Ascending aorta (tissue), 2 donors: ENCODE measurements at regions not wholly inside any gene's neighbourhood (a gene's known extent, or its start where the extent isn't known, plus 50 kb on each side); places are given as distances from the start of the nearest gene placed in this dataset.

Experiments used
- DNase-seq, 2 donors: peaks; one replicate each; pipeline ENCODE4 v3.0.0-alpha.2; 2019; ENCODE audit warnings: low spot score in 2 of 2
- H3K27ac ChIP-seq, 2 donors: fragments of 200-600 bp; sonication (generic); one replicate each; pipeline ENCODE4 v1.5.1; 2016 to 2017; ENCODE audit warnings: mild to moderate bottlenecking in 1 of 2
- H3K27me3 ChIP-seq: fragments of 200-600 bp; sonication (generic); one replicate; pipeline ENCODE4 v1.5.1; 2017
- H3K36me3 ChIP-seq, 2 donors: fragments of 200-600 bp; sonication (generic); one replicate each; pipeline ENCODE4 v1.5.1; 2016
- H3K4me1 ChIP-seq, 2 donors: fragments of 200-600 bp; sonication (generic); one replicate each; pipeline ENCODE4 v1.5.1; 2016 to 2017; ENCODE audit warnings: mild to moderate bottlenecking in 1 of 2
- H3K4me3 ChIP-seq, 2 donors: fragments of 200-600 bp; sonication (generic); one replicate each; pipeline ENCODE4 v1.5.1; 2016 to 2017; ENCODE audit warnings: mild to moderate bottlenecking in 1 of 2
- H3K9me3 ChIP-seq, 2 donors: fragments of 200-600 bp; sonication (generic); one replicate each; pipeline ENCODE4 v1.5.1; 2016
- intact Hi-C: fragments of 100-400 bp; cut with DNase I; formaldehyde crosslinking; loops from one replicate; pipeline ENCODE4 v1.15.1; 2023
- TF ChIP-seq, protein P1 (sequence below), 3 experiments: fragments of 200-600 bp in 2 of 3; fragments of 450-650 bp in 1 of 3; sonication (generic) in 2 of 3; IDR thresholded peaks; one replicate each; pipeline ENCODE4 v1.5.1; 2016 to 2019; ENCODE audit warnings: antibody characterized with exemption in 3 of 3, mild to moderate bottlenecking in 1 of 3, moderate library complexity in 1 of 3

- H3K36me3 ChIP-seq = no peaks in the 10 kb centered on the region
- H3K4me3 ChIP-seq = no peak overlapping the region
- no peak for DNase-seq
- no peaks in the 10 kb centered on the region for H3K27me3 ChIP-seq
- intact Hi-C loops = loop anchor here (1.0 kb wide), 1 partner anchor 318 kb away; no protein-coding TSS in a partner anchor
- no peaks in the 10 kb centered on the region for H3K9me3 ChIP-seq
- H3K4me1 ChIP-seq = no peaks in the 10 kb centered on the region
- TF ChIP-seq, protein P1, sequence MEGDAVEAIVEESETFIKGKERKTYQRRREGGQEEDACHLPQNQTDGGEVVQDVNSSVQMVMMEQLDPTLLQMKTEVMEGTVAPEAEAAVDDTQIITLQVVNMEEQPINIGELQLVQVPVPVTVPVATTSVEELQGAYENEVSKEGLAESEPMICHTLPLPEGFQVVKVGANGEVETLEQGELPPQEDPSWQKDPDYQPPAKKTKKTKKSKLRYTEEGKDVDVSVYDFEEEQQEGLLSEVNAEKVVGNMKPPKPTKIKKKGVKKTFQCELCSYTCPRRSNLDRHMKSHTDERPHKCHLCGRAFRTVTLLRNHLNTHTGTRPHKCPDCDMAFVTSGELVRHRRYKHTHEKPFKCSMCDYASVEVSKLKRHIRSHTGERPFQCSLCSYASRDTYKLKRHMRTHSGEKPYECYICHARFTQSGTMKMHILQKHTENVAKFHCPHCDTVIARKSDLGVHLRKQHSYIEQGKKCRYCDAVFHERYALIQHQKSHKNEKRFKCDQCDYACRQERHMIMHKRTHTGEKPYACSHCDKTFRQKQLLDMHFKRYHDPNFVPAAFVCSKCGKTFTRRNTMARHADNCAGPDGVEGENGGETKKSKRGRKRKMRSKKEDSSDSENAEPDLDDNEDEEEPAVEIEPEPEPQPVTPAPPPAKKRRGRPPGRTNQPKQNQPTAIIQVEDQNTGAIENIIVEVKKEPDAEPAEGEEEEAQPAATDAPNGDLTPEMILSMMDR (IDR thresholded peaks at IDR 0.05) = peak in 2 of 3 experiments; percentile 33 to 47
- no peak overlapping the region for H3K27ac ChIP-seq
These were observed 76.0 kb upstream of the LSM14A start for GRCh38 chr19:34096020-34096915.

DNA sequence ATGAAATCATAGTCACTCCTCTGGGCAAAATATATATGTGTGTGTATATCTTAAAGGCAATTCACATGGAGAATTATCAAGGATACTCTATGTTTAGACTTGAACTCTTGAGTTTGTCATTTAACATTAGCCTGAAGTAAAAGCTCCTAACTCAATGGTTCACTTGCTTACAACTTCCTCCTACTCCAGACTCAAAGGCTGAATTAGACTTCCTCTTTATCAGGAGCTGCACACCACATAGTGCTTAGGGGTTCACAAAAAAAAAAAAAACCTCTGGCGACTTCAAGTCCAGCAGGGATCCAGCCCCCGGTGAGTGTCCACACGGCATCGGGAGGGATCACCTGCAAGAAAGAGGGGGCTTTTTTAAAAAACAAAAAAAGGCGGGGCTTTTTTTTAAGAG lies 68.2 kb upstream of the LSM14A start:
- H3K36me3 ChIP-seq = no peaks in the 10 kb centered on the region
- intact Hi-C loops = no loop called here
- H3K9me3 ChIP-seq = no peaks in the 10 kb centered on the region
- no peak overlapping the region for H3K4me3 ChIP-seq
- TF ChIP-seq, protein P1 (IDR thresholded peaks at IDR 0.05) = no peak
- no peak overlapping the region for H3K27ac ChIP-seq
- no peaks in the 10 kb centered on the region for H3K27me3 ChIP-seq
- DNase-seq = no peak
- H3K4me1 ChIP-seq = no peaks in the 10 kb centered on the region

DNA sequence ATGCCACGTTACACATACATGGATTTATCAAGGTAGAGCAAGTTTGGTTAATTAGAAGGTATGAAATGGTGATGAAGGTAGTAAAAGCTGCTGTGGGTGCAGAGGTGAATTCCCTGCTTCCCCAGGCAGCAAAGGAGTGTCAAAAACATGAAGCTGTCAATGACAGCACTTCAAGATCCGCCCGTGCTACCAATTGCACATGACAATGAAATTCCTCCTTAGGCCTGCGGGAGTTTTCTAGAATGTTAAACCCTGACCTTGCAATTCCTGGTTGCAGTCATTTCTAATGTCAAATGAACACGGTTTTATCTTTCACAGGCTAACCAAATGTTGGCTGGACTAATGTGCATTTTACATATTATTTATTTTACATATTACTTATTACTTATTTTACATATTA lies 67.7 kb upstream of the LSM14A start:
- no peak overlapping the region for H3K4me3 ChIP-seq

GRCh38 chr19:34109596-34109995 lies 62.7 kb upstream of the LSM14A start:
- no peak for DNase-seq
- Histone ChIP-seq H3K9me3 (no peaks in the 10 kb centered on the region), H3K27ac (no peak overlapping the region), H3K27me3 (no peaks in the 10 kb centered on the region), H3K4me3 (no peak overlapping the region), H3K36me3 (no peaks in the 10 kb centered on the region), H3K4me1 (no peaks in the 10 kb centered on the region)
- TF ChIP-seq, protein P1 (IDR thresholded peaks at IDR 0.05) = no peak
- intact Hi-C loops = no loop called here

More for the DNA sequence above, 67.7 kb upstream of the LSM14A start:
- Histone ChIP-seq H3K9me3 (no peaks in the 10 kb centered on the region), H3K27me3 (no peaks in the 10 kb centered on the region), H3K36me3 (no peaks in the 10 kb centered on the region), H3K27ac (no peak overlapping the region), H3K4me1 (no peaks in the 10 kb centered on the region)
- DNase-seq = no peak
- TF ChIP-seq, protein P1 (IDR thresholded peaks at IDR 0.05) = no peak
- intact Hi-C loops = no loop called here

- H3K27ac ChIP-seq = no peak overlapping the region
- H3K4me3 ChIP-seq = no peak overlapping the region
- no peaks in the 10 kb centered on the region for H3K36me3 ChIP-seq
- TF ChIP-seq, protein P1 (IDR thresholded peaks at IDR 0.05) = no peak
- DNase-seq = no peak
- no peaks in the 10 kb centered on the region for H3K9me3 ChIP-seq
- no peaks in the 10 kb centered on the region for H3K27me3 ChIP-seq
- intact Hi-C loops = no loop called here
- no peaks in the 10 kb centered on the region for H3K4me1 ChIP-seq
These were observed 53.2 kb upstream of the LSM14A start for GRCh38 chr19:34118879-34119748.
